ENCODE measurements at regions not wholly inside any gene's neighbourhood (a gene's known extent, or its start where the extent isn't known, plus 50 kb on each side); places are given as distances from the start of the nearest gene placed in this dataset.
A peak's percentile ranks its signal among the peaks of the same experiment; 100 is the strongest.

DNA sequence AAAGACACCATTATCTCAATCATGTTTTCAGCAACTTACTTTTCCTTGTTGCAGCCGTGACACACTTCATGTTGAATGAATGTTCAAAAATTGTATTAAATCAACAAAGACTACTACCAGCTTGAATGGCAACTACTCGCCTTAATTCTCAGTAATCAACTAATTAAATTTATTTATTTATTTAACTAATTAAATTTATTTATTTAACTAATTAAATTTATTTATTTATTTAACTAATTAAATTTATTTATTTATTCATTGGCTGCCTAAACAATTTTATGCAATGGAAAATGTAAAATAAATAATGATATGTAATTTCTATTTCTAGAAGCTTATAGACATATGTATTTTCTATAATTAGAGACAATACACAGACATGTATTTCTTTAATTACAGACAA, 435.4 kb downstream of the GPAM start:
- no peak for DNase-seq
- ChIA-PET CTCF (no interaction called here), POLR2A (no interaction called here)
- no peak overlapping the region for H3K4me3 Mint-ChIP-seq
- H3K27me3 Mint-ChIP-seq: peaks cover 2% of the 10 kb centered on the region
- H3K36me3 Mint-ChIP-seq (ENCODE audit: low read depth): no peaks in the 10 kb centered on the region
- H3K27ac Mint-ChIP-seq: no peak overlapping the region
- H3K9me3 Mint-ChIP-seq: no peaks in the 10 kb centered on the region
- no peaks in the 10 kb centered on the region for H3K4me1 Mint-ChIP-seq

DNA sequence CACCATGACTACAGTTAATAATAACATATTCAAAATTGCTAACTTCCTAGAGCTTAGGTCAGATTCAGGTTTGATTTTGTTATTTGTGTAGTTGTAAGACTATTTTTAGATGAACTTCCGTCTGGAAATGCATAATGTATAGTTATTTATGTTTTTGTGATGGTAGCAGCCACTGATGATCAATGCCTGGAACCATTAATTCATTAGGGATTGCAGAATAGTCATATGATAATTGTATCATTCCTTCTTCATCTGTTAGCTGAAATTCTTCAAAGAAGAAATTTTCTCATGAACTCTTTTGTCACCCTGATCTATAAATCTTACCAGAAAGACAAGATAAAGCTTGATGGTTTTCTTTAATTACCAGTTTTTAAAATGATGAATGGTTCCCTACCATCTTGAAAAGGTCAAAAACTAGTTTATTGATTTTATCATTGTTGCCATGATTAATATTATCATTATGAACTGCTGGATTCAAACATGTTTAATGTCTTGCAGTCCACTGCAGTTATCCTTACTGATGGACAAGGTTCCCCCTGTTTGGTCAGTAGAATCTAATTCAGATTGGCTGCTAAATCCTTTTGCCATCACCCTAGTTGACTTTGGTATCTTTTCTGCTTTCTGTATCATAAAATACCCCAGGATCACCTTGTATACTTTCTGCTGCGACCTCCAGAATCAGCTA, 433.3 kb downstream of the GPAM start:
- H3K36me3 Mint-ChIP-seq (ENCODE audit: low read depth): no peaks in the 10 kb centered on the region
- peaks cover 2% of the 10 kb centered on the region for H3K27me3 Mint-ChIP-seq
- no peaks in the 10 kb centered on the region for H3K4me1 Mint-ChIP-seq
- POLR2A ChIA-PET: no interaction called here
- no peak overlapping the region for H3K27ac Mint-ChIP-seq
- CTCF ChIA-PET: no interaction called here
- DNase-seq: no peak
- no peak overlapping the region for H3K4me3 Mint-ChIP-seq
- H3K9me3 Mint-ChIP-seq: no peaks in the 10 kb centered on the region

DNA sequence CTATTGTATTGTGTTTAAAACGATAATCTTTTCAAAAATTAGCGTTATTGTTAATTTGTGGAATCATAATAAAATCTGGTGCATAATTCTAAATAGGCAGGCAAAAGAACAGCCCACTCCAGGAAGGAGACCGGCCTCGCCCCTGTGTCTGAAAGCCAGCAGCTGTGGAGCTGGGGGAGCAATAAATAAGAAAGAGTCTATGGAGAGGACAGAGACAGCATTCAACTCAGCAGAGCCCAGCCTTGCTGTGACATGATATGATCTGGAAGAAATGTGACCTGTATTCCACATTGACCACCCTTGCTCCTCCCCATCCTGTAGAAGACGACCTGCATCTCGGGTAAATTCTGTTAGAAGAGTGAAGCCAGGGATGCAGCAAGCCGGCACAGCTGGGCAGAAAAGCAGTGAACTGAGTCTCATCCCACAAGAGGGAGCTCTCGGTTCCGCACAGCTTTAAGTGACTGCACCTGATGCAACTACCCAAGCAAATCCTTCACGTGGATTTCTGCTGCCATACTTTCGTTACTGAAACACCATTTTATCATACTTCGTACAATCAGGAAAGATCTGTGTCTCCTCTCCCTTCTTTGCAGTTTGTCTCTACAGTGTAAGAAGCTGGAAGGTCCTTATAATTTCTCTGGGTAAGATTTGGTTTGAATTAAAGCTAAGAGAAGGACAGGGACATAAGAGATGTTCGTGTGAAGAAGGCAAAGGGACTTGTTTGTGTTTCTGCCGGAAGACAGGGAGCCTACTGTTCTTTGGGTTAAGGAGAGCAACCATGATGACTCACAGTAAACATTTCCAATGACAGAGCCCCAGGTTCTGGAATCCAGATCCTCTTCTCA, 427.1 kb downstream of the GPAM start:
- POLR2A ChIA-PET: no interaction called here
- no peaks in the 10 kb centered on the region for H3K9me3 Mint-ChIP-seq
- peak; percentile 8 for DNase-seq
- no peaks in the 10 kb centered on the region for H3K4me1 Mint-ChIP-seq
- H3K27ac Mint-ChIP-seq: no peak overlapping the region
- no peak overlapping the region for H3K4me3 Mint-ChIP-seq
- CTCF ChIA-PET: interaction anchor here (0.6 kb wide), 1 partner anchor 1618 kb away, joined by 3 read pairs; no protein-coding TSS in a partner anchor
- H3K36me3 Mint-ChIP-seq (ENCODE audit: low read depth): no peaks in the 10 kb centered on the region
- peaks cover 2% of the 10 kb centered on the region for H3K27me3 Mint-ChIP-seq

DNA sequence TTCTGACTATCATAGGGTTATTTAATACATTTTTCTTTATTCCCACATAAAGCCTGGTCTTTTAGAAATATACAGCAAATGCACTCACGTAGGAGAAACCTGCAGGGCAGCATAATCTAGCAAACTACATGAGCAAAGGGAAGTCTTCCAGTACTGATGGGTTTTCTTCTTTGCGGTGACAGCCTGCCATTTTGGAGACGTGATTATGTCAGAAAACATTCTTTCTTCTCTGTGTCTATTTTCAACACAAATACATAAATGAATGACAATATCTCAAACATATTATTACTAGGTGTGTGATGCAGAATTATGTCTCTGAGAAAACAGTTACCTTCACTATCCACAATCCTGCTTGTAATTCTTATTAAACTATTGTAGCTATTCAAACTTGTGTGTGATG, 425.0 kb downstream of the GPAM start:
- Mint-ChIP-seq H3K4me1 (no peaks in the 10 kb centered on the region), H3K9me3 (no peaks in the 10 kb centered on the region), H3K27ac (no peak overlapping the region), H3K36me3 (ENCODE audit: low read depth) (no peaks in the 10 kb centered on the region), H3K27me3 (peaks cover 2% of the 10 kb centered on the region), H3K4me3 (no peak overlapping the region)
- ChIA-PET POLR2A (no interaction called here), CTCF (no interaction called here)
- no peak for DNase-seq

DNA sequence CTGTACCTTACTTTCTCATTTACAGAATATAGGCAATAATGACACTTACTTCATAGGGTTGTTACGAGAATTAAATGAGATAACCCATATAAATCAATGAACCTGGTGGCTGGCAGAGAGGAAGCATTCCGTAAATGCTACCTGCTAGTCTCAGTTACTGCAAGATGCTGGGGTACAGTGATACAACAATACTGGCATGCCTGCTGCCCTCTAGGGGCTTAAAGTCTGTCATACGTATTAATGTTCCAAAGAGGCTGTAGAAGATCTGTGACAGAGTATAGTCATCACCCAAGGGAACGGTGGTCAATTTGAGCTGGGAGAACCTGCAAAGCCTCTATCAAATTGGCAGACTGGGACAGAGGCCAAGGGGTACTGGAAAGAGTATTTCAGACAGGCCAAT, 421.5 kb downstream of the GPAM start:
- no peak for DNase-seq
- H3K27ac Mint-ChIP-seq: no peak overlapping the region
- POLR2A ChIA-PET: no interaction called here
- CTCF ChIA-PET: no interaction called here
- H3K27me3 Mint-ChIP-seq: no peaks in the 10 kb centered on the region
- H3K9me3 Mint-ChIP-seq: no peaks in the 10 kb centered on the region
- H3K36me3 Mint-ChIP-seq (ENCODE audit: low read depth): no peaks in the 10 kb centered on the region
- no peaks in the 10 kb centered on the region for H3K4me1 Mint-ChIP-seq
- no peak overlapping the region for H3K4me3 Mint-ChIP-seq

DNA sequence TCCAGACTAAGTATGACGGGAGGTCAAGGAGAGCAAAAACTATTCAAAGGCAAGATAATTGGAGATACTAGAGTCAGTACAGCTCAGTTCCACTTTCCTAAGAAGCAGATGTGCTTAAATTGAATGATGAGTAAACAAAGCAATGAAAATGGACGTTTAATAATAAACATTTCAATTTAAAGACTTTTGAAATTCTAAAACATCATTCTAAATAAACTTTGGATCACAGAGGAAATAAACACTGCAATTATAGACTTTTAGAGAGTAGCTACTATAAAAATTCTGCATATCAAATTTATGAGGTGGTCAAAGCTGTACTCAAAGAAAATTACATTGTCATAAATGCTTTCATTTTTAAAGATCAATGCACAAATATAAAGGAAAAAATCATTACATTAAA, 418.3 kb downstream of the GPAM start:
- no peaks in the 10 kb centered on the region for H3K4me1 Mint-ChIP-seq
- H3K4me3 Mint-ChIP-seq: no peak overlapping the region
- DNase-seq: no peak
- no peak overlapping the region for H3K27ac Mint-ChIP-seq
- no peaks in the 10 kb centered on the region for H3K27me3 Mint-ChIP-seq
- ChIA-PET POLR2A (no interaction called here), CTCF (no interaction called here)
- no peaks in the 10 kb centered on the region for H3K36me3 Mint-ChIP-seq (ENCODE audit: low read depth)
- no peaks in the 10 kb centered on the region for H3K9me3 Mint-ChIP-seq

DNA sequence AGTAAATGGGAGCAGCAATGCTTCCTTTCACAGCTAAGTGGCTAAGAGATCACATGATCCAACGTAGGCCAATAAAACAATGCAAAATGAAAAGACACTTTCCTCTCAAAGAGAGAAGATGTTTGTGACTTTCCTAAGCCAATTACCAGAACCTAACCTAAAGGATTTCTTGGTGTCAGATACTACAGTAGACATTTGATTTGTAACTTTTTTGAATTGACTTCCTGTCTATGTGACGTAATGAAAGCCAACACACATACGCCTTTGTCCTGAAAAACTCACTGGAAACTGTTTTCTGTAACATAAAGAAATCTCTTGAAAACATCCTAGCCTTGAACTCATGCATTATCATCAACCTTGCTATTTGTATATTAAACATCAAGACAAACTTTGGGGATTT, 417.1 kb downstream of the GPAM start:
- Mint-ChIP-seq H3K4me1 (no peaks in the 10 kb centered on the region), H3K36me3 (ENCODE audit: low read depth) (no peaks in the 10 kb centered on the region), H3K27me3 (no peaks in the 10 kb centered on the region), H3K27ac (no peak overlapping the region), H3K4me3 (no peak overlapping the region), H3K9me3 (no peaks in the 10 kb centered on the region)
- POLR2A ChIA-PET: no interaction called here
- no peak for DNase-seq
- CTCF ChIA-PET: no interaction called here

DNA sequence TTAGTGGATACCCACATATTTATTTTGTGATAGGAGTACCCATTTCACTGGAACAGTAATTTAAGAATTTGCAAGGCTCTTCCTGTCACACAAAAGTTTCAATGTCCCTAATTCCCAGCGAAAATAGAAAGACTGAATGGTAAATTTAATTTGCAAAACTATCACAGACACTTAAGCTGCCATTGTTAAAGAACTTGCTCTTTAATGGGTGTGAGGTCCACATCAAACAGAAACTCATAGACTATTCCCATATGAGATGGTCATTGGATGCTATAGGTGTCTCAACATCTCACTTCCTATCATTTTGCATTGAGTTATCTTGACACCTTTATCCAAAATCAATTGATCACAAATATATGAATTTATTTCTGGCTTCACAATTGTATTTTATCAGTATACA, 415.9 kb downstream of the GPAM start:
- Mint-ChIP-seq H3K4me1 (no peaks in the 10 kb centered on the region), H3K36me3 (ENCODE audit: low read depth) (no peaks in the 10 kb centered on the region), H3K9me3 (no peaks in the 10 kb centered on the region), H3K27me3 (no peaks in the 10 kb centered on the region), H3K4me3 (no peak overlapping the region), H3K27ac (no peak overlapping the region)
- POLR2A ChIA-PET: no interaction called here
- DNase-seq: no peak
- CTCF ChIA-PET: no interaction called here

DNA sequence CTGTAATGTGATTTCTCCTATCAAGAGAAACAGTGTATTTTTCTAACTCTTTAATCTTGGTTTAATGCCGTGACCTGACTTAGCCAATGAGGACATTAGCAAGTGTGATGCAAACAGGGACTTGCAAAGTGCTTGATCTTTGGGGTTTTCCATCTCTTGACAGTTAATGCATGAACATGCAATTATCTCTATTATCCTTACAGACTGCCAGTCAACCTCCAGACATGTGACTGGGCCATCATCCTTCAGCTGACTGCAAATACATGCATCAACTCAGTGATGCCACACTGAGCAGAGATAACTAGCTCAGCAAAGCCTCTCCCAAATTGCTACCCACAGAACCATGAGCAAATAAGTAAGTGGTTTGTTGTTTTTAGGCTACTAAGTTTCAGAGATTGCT, 409.6 kb downstream of the GPAM start:
- no peak overlapping the region for H3K4me3 Mint-ChIP-seq
- DNase-seq: no peak
- POLR2A ChIA-PET: no interaction called here
- no peaks in the 10 kb centered on the region for H3K4me1 Mint-ChIP-seq
- no peaks in the 10 kb centered on the region for H3K9me3 Mint-ChIP-seq
- CTCF ChIA-PET: no interaction called here
- H3K36me3 Mint-ChIP-seq (ENCODE audit: low read depth): no peaks in the 10 kb centered on the region
- H3K27ac Mint-ChIP-seq: no peak overlapping the region
- no peaks in the 10 kb centered on the region for H3K27me3 Mint-ChIP-seq

DNA sequence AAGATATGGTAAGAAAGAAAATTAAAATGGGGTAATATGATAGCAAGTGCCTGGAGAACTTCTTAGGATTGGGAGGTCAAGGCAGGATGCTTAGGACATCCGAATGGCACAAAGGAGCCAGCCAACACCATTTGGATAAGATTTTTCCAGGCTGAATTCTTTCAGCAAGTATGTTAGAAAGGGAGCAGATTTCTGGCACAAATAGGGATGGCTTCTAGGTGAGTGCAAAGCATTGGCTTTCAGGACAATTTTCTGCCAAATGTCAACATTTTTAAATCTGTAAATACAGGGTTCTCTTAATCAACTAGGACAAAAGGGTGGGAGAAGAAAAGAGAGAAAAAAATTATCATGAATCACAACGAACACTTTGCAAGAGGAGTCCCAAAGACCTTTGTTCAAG, 409.1 kb downstream of the GPAM start:
- H3K27ac Mint-ChIP-seq: no peak overlapping the region
- CTCF ChIA-PET: no interaction called here
- DNase-seq: no peak
- no peaks in the 10 kb centered on the region for H3K36me3 Mint-ChIP-seq (ENCODE audit: low read depth)
- H3K9me3 Mint-ChIP-seq: no peaks in the 10 kb centered on the region
- POLR2A ChIA-PET: no interaction called here
- no peaks in the 10 kb centered on the region for H3K27me3 Mint-ChIP-seq
- no peaks in the 10 kb centered on the region for H3K4me1 Mint-ChIP-seq
- H3K4me3 Mint-ChIP-seq: no peak overlapping the region

DNA sequence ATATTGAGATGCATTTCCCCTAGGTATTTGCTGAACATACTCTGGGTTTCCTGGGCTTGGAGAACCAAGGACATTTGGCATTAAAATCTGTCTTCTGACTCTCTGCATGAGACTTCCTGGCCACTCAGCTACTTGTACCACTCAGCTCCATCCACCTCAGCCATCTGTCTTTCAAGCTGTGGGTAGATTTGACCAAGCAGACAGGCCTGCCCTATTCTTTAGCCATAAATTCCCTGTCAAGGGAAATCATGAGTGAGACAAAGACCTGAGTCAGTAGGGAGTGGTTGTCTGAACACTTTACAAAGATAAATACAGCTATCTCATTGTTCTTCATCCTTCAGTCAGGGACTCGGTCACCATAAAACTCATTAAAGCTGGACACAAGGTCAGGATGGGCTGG, 399.1 kb downstream of the GPAM start:
- H3K27ac Mint-ChIP-seq: no peak overlapping the region
- ChIA-PET CTCF (no interaction called here), POLR2A (interaction anchor here (0.7 kb wide), 1 partner anchor 158 kb away, joined by 7 read pairs; no protein-coding TSS in a partner anchor)
- H3K27me3 Mint-ChIP-seq: no peaks in the 10 kb centered on the region
- H3K36me3 Mint-ChIP-seq (ENCODE audit: low read depth): no peaks in the 10 kb centered on the region
- H3K4me3 Mint-ChIP-seq: no peak overlapping the region
- H3K9me3 Mint-ChIP-seq: no peaks in the 10 kb centered on the region
- no peaks in the 10 kb centered on the region for H3K4me1 Mint-ChIP-seq
- DNase-seq: no peak

DNA sequence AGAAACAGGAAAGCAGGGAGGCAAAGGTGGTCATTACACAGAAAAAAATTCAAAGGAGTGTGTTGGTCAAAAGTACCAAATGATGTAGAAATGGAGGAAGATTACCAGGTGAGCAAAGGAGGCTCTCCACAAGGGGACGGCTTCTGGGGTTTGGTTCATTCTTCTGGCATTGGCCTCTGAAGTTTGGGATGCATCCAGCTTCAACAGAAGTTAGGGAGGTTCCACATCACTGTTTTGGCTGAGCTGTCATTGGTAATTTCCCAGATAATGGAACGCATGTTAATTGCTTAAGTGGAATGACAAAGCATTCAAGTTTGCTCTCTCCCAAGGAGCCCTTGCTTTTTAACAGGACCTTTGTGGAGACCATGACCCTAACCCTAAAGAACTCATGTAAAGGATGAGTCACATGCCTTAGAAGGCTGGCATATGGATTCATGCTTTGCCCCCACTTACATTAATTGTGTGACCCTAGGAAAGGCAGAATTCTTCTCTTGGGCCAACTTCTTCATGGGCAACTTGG, 398.6 kb downstream of the GPAM start:
- H3K4me1 Mint-ChIP-seq: no peaks in the 10 kb centered on the region
- CTCF ChIA-PET: no interaction called here
- H3K4me3 Mint-ChIP-seq: no peak overlapping the region
- no peak for DNase-seq
- H3K27me3 Mint-ChIP-seq: no peaks in the 10 kb centered on the region
- no peaks in the 10 kb centered on the region for H3K36me3 Mint-ChIP-seq (ENCODE audit: low read depth)
- no peaks in the 10 kb centered on the region for H3K9me3 Mint-ChIP-seq
- POLR2A ChIA-PET: no interaction called here
- no peak overlapping the region for H3K27ac Mint-ChIP-seq

DNA sequence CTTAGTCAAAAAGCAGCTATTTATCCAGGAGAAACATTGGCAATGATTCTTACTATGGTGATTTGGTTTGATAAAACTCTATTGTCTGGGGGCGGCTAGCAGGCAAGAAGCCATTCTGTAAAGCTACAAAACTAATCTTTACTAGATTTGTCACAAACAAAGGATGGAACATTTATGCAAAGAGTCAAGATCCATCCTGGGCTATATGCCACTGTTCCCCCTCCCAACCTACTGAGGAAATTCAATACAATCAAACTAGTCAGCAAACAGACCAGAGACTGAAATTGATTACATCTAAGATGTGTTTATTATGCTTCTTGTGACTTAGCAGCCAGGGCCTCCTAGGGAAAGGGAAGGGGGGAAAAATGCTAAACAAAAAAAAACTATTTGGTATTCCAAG, 397.6 kb downstream of the GPAM start:
- Mint-ChIP-seq H3K36me3 (ENCODE audit: low read depth) (no peaks in the 10 kb centered on the region), H3K4me3 (no peak overlapping the region), H3K27me3 (no peaks in the 10 kb centered on the region), H3K9me3 (no peaks in the 10 kb centered on the region), H3K27ac (no peak overlapping the region), H3K4me1 (no peaks in the 10 kb centered on the region)
- POLR2A ChIA-PET: no interaction called here
- no peak for DNase-seq
- CTCF ChIA-PET: no interaction called here

DNA sequence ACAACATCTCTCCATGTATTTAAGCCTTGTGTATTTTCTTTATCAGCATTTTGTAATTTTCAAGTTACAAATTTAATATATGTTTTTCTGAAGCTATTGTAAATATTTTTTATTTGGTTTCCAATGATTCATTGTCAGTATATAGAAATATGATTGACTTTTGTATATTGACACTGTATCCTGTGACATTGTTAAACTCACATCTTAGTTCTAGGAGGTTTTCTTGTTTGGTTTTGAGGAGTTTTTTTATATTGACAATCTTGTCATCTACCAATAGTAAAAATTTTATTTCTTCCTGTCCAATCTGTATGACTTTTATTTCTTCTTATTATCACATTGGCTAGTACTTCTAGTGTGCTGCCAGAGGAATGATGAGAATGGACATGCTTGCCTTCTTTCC, 393.7 kb downstream of the GPAM start:
- Mint-ChIP-seq H3K9me3 (no peaks in the 10 kb centered on the region), H3K27me3 (no peaks in the 10 kb centered on the region), H3K27ac (no peak overlapping the region), H3K36me3 (ENCODE audit: low read depth) (no peaks in the 10 kb centered on the region), H3K4me3 (no peak overlapping the region), H3K4me1 (no peaks in the 10 kb centered on the region)
- ChIA-PET POLR2A (no interaction called here), CTCF (no interaction called here)
- DNase-seq: no peak
